ENCODE measurements at regions not wholly inside any gene's neighbourhood (a gene's known extent, or its start where the extent isn't known, plus 50 kb on each side); places are given as distances from the start of the nearest gene placed in this dataset.
"Not testable (repeated sequence)": the region's sequence is repeated elsewhere in the genome, so short reads cannot be mapped to it uniquely, and the experiment has no call there.

GRCh38 chr21:13969002-13969401 is 241.8 kb downstream of the LIPI start:
- not testable (repeated sequence) for DNase-seq (ENCODE audit: low read depth); H3K4me3 ChIP-seq (ENCODE audit: low read depth, low read length)

DNA sequence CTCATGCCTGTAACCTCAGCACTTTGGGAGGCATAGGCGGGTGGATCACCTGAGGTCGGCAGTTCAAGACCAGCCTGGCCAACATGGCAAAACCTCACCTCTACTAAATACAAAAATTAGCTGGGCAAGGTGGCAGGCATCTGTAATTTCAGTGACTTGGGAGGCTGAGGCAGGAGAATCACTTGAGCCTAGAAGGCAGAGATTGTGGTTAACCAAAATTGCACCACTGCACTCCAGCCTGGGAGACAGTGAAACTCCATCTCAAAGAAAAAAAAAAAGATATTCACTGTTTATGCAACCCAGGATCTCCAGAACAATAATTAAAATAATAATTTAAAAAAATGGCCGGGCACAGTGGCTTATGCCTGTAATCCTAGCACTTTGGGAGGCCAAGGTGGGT is 247.5 kb downstream of the LIPI start:
- DNase-seq (ENCODE audit: low read depth) = not testable (repeated sequence)

GRCh38 chr21:13937236-13937635 is 273.5 kb downstream of the LIPI start:
- H3K4me3 ChIP-seq (ENCODE audit: low read depth, low read length) = no peak overlapping the region
- DNase-seq (ENCODE audit: low read depth) = no peak
- TF ChIP-seq CTCF (IDR thresholded peaks at IDR 0.05; ENCODE audit: insufficient read depth, low read length) = no peak

More for the DNA sequence above, 247.5 kb downstream of the LIPI start:
- H3K4me3 ChIP-seq (ENCODE audit: low read depth, low read length) = not testable (repeated sequence)

- DNase-seq (ENCODE audit: low read depth); H3K4me3 ChIP-seq (ENCODE audit: low read depth, low read length): not testable (repeated sequence)
Observed at GRCh38 chr21:13936033-13936937, 274.5 kb downstream of the LIPI start.

GRCh38 chr21:13935396-13936032 is 275.2 kb downstream of the LIPI start:
- not testable (repeated sequence) for H3K4me3 ChIP-seq (ENCODE audit: low read depth, low read length); DNase-seq (ENCODE audit: low read depth)

- not testable (repeated sequence) for H3K4me3 ChIP-seq (ENCODE audit: low read depth, low read length); DNase-seq (ENCODE audit: low read depth)
Observed at GRCh38 chr21:13934887-13935342, 275.8 kb downstream of the LIPI start.

DNA sequence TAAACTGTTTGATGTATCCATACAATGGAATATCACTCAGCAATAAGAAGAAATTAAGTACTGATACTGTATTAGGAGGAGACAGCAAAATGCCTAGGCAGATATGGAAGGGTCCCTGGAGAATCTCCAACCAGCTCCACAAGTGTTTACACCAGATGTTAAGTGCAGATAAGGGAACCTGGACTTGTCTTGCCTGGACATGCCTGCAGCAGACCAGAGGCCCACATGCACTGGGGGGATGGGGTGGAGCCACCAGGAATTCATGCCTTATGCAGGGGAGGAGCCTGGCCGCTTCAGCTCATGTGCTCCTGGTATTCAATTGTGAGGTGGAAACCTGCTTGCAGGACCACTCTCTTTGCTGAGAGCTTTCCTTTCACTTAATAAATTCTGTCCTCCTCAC is 287.6 kb downstream of the LIPI start:
- H3K4me3 ChIP-seq (ENCODE audit: low read depth, low read length); DNase-seq (ENCODE audit: low read depth): not testable (repeated sequence)

GRCh38 chr21:13921455-13921854 is 289.3 kb downstream of the LIPI start:
- H3K4me3 ChIP-seq (ENCODE audit: low read depth, low read length); DNase-seq (ENCODE audit: low read depth): not testable (repeated sequence)

- not testable (repeated sequence) for H3K4me3 ChIP-seq (ENCODE audit: low read depth, low read length); DNase-seq (ENCODE audit: low read depth)
Observed at GRCh38 chr21:13907385-13907784, 297.8 kb downstream of the POTED start.

- DNase-seq (ENCODE audit: low read depth); H3K4me3 ChIP-seq (ENCODE audit: low read depth, low read length): not testable (repeated sequence)
Observed at GRCh38 chr21:13896596-13897247, 287.1 kb downstream of the POTED start.

GRCh38 chr21:13893617-13894016 is 284.0 kb downstream of the POTED start:
- not testable (repeated sequence) for DNase-seq (ENCODE audit: low read depth); H3K4me3 ChIP-seq (ENCODE audit: low read depth, low read length)

DNA sequence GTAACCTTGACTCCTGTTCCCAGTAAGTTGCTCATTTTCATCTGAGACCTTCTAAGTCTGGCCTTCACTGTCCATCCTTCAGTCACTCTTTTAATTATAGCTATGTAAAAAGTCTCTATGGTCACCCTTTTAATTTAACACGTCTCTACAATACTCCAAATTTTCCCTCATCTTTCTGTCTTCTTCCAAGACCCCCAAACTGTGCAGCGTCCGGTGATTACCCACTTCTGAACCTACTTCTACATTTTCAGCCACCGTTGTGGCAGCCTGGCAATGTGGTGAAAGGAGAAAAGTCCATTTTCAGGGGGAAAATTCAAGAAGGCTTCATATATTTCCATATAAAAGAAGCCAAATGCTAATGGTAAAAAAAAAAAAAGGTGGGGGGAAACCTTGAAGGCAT is 283.4 kb downstream of the POTED start:
- not testable (repeated sequence) for H3K4me3 ChIP-seq (ENCODE audit: low read depth, low read length); DNase-seq (ENCODE audit: low read depth)

DNA sequence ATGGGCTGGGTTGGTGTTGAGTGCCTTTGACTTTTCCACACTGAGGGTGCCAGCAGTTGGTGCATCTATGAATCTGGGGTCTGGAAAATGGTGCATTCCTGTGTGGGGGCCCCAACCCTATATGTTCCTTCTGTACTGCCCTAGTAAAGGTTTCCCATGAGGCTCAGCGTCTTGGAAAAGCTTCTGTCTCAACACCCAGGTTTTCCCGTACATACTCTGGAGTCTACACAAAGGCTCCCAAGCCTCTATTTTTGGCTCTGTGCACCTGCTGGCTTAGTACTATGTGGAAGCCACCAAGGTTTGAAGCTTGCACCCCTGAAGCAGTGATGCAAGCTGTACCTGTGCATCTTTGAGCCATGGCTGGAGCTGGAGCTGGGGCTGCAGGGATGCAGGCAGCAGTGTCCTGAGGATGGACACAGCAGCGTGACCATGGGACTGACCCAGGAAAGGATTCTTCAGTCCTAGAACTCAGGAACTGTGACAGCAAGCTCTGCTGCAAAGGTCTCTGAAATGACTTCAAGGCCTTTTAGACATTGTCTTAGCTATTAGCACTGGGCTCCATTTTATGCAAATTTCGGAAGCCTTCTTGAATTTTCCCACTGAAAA is 282.7 kb downstream of the POTED start:
- DNase-seq (ENCODE audit: low read depth); H3K4me3 ChIP-seq (ENCODE audit: low read depth, low read length): not testable (repeated sequence)

DNA sequence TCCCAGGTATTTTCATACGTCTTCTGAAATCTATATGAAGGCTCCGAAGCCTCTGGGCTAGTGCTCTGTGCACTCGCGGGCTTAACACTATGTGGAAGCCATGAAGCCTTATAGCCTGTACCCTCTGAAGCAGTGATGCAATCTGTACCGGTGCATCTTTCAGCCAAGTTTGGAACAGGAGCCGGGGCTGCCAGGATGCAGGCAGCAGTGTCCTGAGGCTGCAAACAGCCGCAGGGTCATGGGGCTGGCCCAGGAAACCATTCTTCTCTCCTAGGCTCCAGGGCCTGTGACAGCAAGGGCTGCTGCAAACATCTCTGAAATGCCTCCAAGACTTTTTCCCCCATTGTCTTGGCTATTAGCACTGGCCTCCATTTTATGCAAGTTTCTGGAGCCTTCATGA is 279.6 kb downstream of the POTED start:
- H3K4me3 ChIP-seq (ENCODE audit: low read depth, low read length); DNase-seq (ENCODE audit: low read depth): not testable (repeated sequence)

DNA sequence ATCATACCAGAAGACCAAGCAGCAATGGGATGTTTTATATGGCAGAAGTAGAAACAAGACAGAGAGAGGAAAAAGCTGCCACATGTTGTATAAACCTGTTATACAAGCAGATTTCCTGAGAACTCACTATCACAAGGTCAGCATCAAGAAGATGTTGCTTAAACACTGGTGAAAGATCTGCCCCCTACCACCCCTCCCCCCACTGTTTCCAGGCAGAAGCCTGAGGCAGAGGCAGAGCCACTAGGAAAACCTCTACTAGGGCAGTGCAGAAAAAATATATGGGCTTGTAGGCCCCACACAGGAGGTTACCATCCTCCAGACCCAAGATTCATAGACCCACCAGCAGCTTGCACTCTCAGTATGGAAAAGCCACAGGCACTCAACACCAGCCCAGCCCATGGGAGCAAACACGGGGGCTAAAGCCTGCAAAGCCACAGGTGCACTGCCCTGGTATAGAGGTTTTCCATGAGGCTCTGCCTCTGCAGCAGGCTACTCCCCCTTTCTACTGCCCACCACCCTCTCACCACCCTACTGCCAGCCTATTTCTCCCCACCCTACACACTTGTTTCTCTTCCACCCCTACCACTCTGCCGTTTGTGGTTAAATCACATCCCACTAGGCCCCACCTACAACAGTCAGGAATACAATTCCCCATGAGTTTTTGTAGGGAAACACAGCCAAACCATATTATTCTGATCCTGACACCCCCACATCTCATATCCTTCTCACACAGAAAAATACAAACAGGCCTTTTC is 274.2 kb downstream of the POTED start:
- H3K4me3 ChIP-seq (ENCODE audit: low read depth, low read length); DNase-seq (ENCODE audit: low read depth): not testable (repeated sequence)

DNA sequence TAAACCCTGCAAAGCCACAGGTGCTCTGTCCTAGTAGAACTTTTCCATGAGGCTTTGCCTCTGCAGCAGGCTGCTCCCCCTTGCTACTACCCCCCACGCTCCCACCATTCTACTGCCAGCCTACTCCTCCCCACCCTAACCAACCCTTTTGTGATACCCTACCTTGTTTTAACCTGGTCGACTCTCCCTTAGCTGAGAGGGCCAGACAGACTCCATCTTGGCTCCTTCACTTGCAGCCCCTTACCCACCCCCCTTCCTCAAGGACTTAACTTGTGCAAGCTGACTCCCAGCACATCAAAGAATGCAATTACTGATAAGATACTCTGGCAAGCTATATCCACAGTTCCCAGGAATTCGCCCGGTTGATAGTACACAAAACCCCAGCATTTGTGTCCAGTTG is 267.9 kb downstream of the POTED start:
- not testable (repeated sequence) for DNase-seq (ENCODE audit: low read depth); H3K4me3 ChIP-seq (ENCODE audit: low read depth, low read length)

DNA sequence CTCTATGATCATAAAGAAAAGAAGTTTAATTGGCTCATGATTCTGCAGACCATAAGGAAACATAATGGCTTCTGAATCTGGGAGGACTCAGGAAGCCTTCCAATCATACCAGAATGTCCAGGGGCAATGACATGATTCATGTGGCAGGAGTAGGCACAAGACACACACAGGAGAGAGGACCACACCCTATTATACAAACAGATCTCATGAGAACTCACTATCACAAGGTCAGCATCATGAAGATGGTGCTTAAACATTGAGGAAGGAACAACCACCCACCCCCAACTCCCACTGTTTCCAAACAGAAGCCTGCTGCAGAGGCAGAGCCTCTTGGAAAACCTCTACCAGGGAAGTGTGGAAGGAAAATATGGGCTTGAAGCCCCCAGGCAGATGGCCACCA is 267.4 kb downstream of the POTED start:
- DNase-seq (ENCODE audit: low read depth); H3K4me3 ChIP-seq (ENCODE audit: low read depth, low read length): not testable (repeated sequence)

Measured in fibroblast of the aortic adventitia (primary cell).